ENCODE measurements at regions not wholly inside any gene's neighbourhood (a gene's known extent, or its start where the extent isn't known, plus 50 kb on each side); places are given as distances from the start of the nearest gene placed in this dataset.

GRCh38 chr2:217086718-217087117 is 226.9 kb upstream of the TNP1 start:
- in situ Hi-C loops (cut with MboI; ENCODE audit: low sequenced_read_pairs) = no loop called here

- in situ Hi-C loops (cut with MboI; ENCODE audit: low sequenced_read_pairs) = no loop called here
Measured at GRCh38 chr2:217086038-217086522, 226.2 kb upstream of the TNP1 start.

GRCh38 chr2:217085543-217085942 is 225.7 kb upstream of the TNP1 start:
- in situ Hi-C loops (cut with MboI; ENCODE audit: low sequenced_read_pairs) = no loop called here

- in situ Hi-C loops (cut with MboI; ENCODE audit: low sequenced_read_pairs) = no loop called here
Measured at GRCh38 chr2:217081799-217082198, 221.9 kb upstream of the TNP1 start.

- in situ Hi-C loops (cut with MboI; ENCODE audit: low sequenced_read_pairs) = no loop called here
Measured at GRCh38 chr2:217079165-217079564, 219.3 kb upstream of the TNP1 start.

- in situ Hi-C loops (cut with MboI; ENCODE audit: low sequenced_read_pairs) = no loop called here
Measured at GRCh38 chr2:217077831-217078407, 218.1 kb upstream of the TNP1 start.

GRCh38 chr2:217076657-217077232 is 216.9 kb upstream of the TNP1 start:
- in situ Hi-C loops (cut with MboI; ENCODE audit: low sequenced_read_pairs) = no loop called here

- in situ Hi-C loops (cut with MboI; ENCODE audit: low sequenced_read_pairs) = no loop called here
Measured at GRCh38 chr2:217076058-217076435, 216.2 kb upstream of the TNP1 start.

GRCh38 chr2:217075268-217076057 is 215.6 kb upstream of the TNP1 start:
- in situ Hi-C loops (cut with MboI; ENCODE audit: low sequenced_read_pairs) = no loop called here

GRCh38 chr2:217074576-217075255 is 214.9 kb upstream of the TNP1 start:
- in situ Hi-C loops (cut with MboI; ENCODE audit: low sequenced_read_pairs) = no loop called here

GRCh38 chr2:217071416-217071815 is 211.6 kb upstream of the TNP1 start:
- in situ Hi-C loops (cut with MboI; ENCODE audit: low sequenced_read_pairs) = no loop called here

- in situ Hi-C loops (cut with MboI; ENCODE audit: low sequenced_read_pairs) = no loop called here
Measured at GRCh38 chr2:217070611-217071010, 210.7 kb upstream of the TNP1 start.

- in situ Hi-C loops (cut with MboI; ENCODE audit: low sequenced_read_pairs) = no loop called here
Measured at GRCh38 chr2:217070043-217070430, 210.2 kb upstream of the TNP1 start.

- in situ Hi-C loops (cut with MboI; ENCODE audit: low sequenced_read_pairs) = no loop called here
Measured at GRCh38 chr2:217069263-217070042, 209.6 kb upstream of the TNP1 start.

GRCh38 chr2:217068677-217069250 is 208.9 kb upstream of the TNP1 start:
- in situ Hi-C loops (cut with MboI; ENCODE audit: low sequenced_read_pairs) = no loop called here

GRCh38 chr2:217067787-217068186 is 207.9 kb upstream of the TNP1 start:
- in situ Hi-C loops (cut with MboI; ENCODE audit: low sequenced_read_pairs) = no loop called here

GRCh38 chr2:217066510-217067270 is 206.8 kb upstream of the TNP1 start:
- in situ Hi-C loops (cut with MboI; ENCODE audit: low sequenced_read_pairs) = no loop called here

- in situ Hi-C loops (cut with MboI; ENCODE audit: low sequenced_read_pairs) = no loop called here
Measured at GRCh38 chr2:217065695-217066405, 206.0 kb upstream of the TNP1 start.

GRCh38 chr2:217065012-217065290 is 205.1 kb upstream of the TNP1 start:
- in situ Hi-C loops (cut with MboI; ENCODE audit: low sequenced_read_pairs) = no loop called here
